ENCODE measurements at regions not wholly inside any gene's neighbourhood (a gene's known extent, or its start where the extent isn't known, plus 50 kb on each side); places are given as distances from the start of the nearest gene placed in this dataset.

- TF ChIP-seq CTCF (IDR thresholded peaks at IDR 0.05; ENCODE audit: insufficient read depth, low read length, poor library complexity, severe bottlenecking) (no peak), EZH2phosphoT487 (conservative IDR thresholded peaks at IDR 0.05; ENCODE audit: low read length) (no peak)
These were observed 610.0 kb downstream of the MAT2B start for GRCh38 chr5:164115420-164115819.

Data from SU-DHL-6 (cell line).